H1 (cell line): ENCODE measurements at regions not wholly inside any gene's neighbourhood (a gene's known extent, or its start where the extent isn't known, plus 50 kb on each side); places are given as distances from the start of the nearest gene placed in this dataset.
A peak's percentile ranks its signal among the peaks of the same experiment; 100 is the strongest.

Source experiments
- CTCF ChIA-PET: fragments of 300-600 bp; sonication (Branson Sonifier 250); formaldehyde crosslinking; loops from one replicate; lab custom pipeline; 2021; ENCODE audit not compliant: partially characterized antibody; lab: Charles Lee
- POLR2A ChIA-PET: fragments of 300-600 bp; sonication (Branson Sonifier 250); formaldehyde crosslinking; loops from one replicate; lab custom pipeline; 2021; ENCODE audit warnings: inconsistent platforms; ENCODE audit not compliant: partially characterized antibody; lab: Charles Lee
- DNase-seq, 2 experiments: peaks; one replicate each; pipeline versions ENCODE4 v3.0.0 to v3.0.0-alpha.2; 2010 to 2022; ENCODE audit warnings: low spot score in 2 of 2, low read depth in 1 of 2, mixed read lengths in 1 of 2
- FAIRE-seq: peaks from 2 replicates; lab custom pipeline; 2011; peaks lifted over from hg19 to GRCh38; lab: Jason Lieb, UNC
- H2AFZ ChIP-seq: 2 replicates; pipeline ENCODE4 v1.8.1; 2012; ENCODE audit warnings: low read length, inconsistent platforms
- H2AK5ac ChIP-seq: 2 replicates; pipeline ENCODE4 v1.6.1; 2013; ENCODE audit warnings: low read depth, low read length
- H2BK120ac ChIP-seq: replicated peaks from 2 replicates; pipeline ENCODE3; 2013; ENCODE audit warnings: low read depth, low read length, inconsistent platforms
- H2BK12ac ChIP-seq: 2 replicates; pipeline ENCODE4 v1.6.1; 2013; ENCODE audit warnings: low read depth, low read length
- H2BK15ac ChIP-seq: 2 replicates; pipeline ENCODE4 v1.6.1; 2013; ENCODE audit warnings: low read length
- H2BK20ac ChIP-seq: 2 replicates; pipeline ENCODE4 v1.6.1; 2013; ENCODE audit warnings: low read length
- H2BK5ac ChIP-seq: 2 replicates; pipeline ENCODE4 v1.6.1; 2013; ENCODE audit warnings: low read depth, low read length
- H3K14ac ChIP-seq: 2 replicates; pipeline ENCODE4 v1.6.1; 2013; ENCODE audit warnings: inconsistent platforms; ENCODE audit not compliant: insufficient read length
- H3K18ac ChIP-seq: 2 replicates; pipeline ENCODE4 v1.6.1; 2013; ENCODE audit warnings: low read length; ENCODE audit errors: extremely low read depth
- H3K23ac ChIP-seq: 2 replicates; pipeline ENCODE4 v1.6.1; 2013; ENCODE audit warnings: inconsistent platforms; ENCODE audit not compliant: insufficient read length
- H3K23me2 ChIP-seq: 2 replicates; pipeline ENCODE4 v1.6.1; 2013; ENCODE audit warnings: low read depth, low read length
- H3K27ac ChIP-seq: 2 replicates; pipeline ENCODE4 v1.6.1; 2011; ENCODE audit warnings: low read depth, low read length, inconsistent platforms
- H3K27me3 ChIP-seq, 4 experiments: replicated peaks in 1 of 4; 1 replicate in 1 of 4; 2 replicates in 3 of 4; pipeline versions ENCODE4 v1.6.1 to v1.8.1; 2011 to 2013; ENCODE audit warnings: low read length in 3 of 4, mild to moderate bottlenecking in 3 of 4, inconsistent platforms in 2 of 4, mixed read lengths in 2 of 4, moderate library complexity in 1 of 4; ENCODE audit not compliant: control insufficient read depth in 3 of 4, insufficient read depth in 3 of 4; ENCODE audit errors: extremely low read depth in 1 of 4
- H3K36me3 ChIP-seq, 4 experiments: 2 replicates each; pipeline versions ENCODE4 v1.6.1 to v1.8.1; 2011 to 2013; ENCODE audit warnings: mild to moderate bottlenecking in 4 of 4, low read length in 3 of 4, moderate library complexity in 2 of 4, control low read depth in 1 of 4, inconsistent platforms in 1 of 4; ENCODE audit not compliant: insufficient read depth in 4 of 4, control insufficient read depth in 2 of 4
- H3K4ac ChIP-seq: replicated peaks from 2 replicates; pipeline ENCODE3; 2013; ENCODE audit warnings: low read length, low read depth, mixed read lengths, inconsistent platforms; ENCODE audit not compliant: insufficient read length
- H3K4me1 ChIP-seq, 4 experiments: replicated peaks in 1 of 4; 1 replicate in 1 of 4; 2 replicates in 3 of 4; pipeline versions ENCODE4 v1.6.1 to v1.8.1; 2011 to 2013; ENCODE audit warnings: low read length in 3 of 4, inconsistent platforms in 2 of 4, mixed read lengths in 1 of 4; ENCODE audit not compliant: insufficient read depth in 4 of 4, control insufficient read depth in 3 of 4
- H3K4me2 ChIP-seq, 2 experiments: 2 replicates each; pipeline versions ENCODE4 v1.6.1 to v1.8.1; 2011 to 2013; ENCODE audit warnings: low read depth in 2 of 2, low read length in 2 of 2, control low read depth in 1 of 2, inconsistent platforms in 1 of 2, mild to moderate bottlenecking in 1 of 2; ENCODE audit not compliant: insufficient read depth in 1 of 2
- H3K4me3 ChIP-seq, 4 experiments: fragments of 200-600, 300-600 bp in 1 of 4; sonication (generic), shearing (Covaris generic), sonication (Bioruptor Twin) in 1 of 4; 2 replicates each; pipeline versions ENCODE4 v1.5.1 to v1.8.1; 2011 to 2016; ENCODE audit warnings: low read length in 4 of 4, low read depth in 3 of 4, control low read depth in 2 of 4, inconsistent platforms in 2 of 4, mild to moderate bottlenecking in 2 of 4, mixed read lengths in 1 of 4, moderate library complexity in 1 of 4; ENCODE audit not compliant: insufficient read depth in 2 of 4; ENCODE audit errors: extremely low read depth in 1 of 4
- H3K56ac ChIP-seq: replicated peaks from 2 replicates; pipeline ENCODE3; 2013; ENCODE audit warnings: low read depth, mild to moderate bottlenecking, mixed read lengths, low read length, inconsistent platforms; ENCODE audit not compliant: insufficient read length
- H3K79me1 ChIP-seq: 2 replicates; pipeline ENCODE4 v1.6.1; 2013; ENCODE audit warnings: low read depth, low read length, control low read depth
- H3K79me2 ChIP-seq, 2 experiments: 2 replicates each; pipeline versions ENCODE4 v1.6.1 to v1.8.1; 2012 to 2013; ENCODE audit warnings: low read length in 2 of 2, mild to moderate bottlenecking in 2 of 2, inconsistent platforms in 1 of 2; ENCODE audit not compliant: insufficient read depth in 2 of 2, control insufficient read depth in 1 of 2
- H3K9ac ChIP-seq, 4 experiments: replicated peaks in 1 of 4; 1 replicate in 1 of 4; 2 replicates in 3 of 4; pipeline versions ENCODE4 v1.6.1 to v1.8.1; 2011 to 2013; ENCODE audit warnings: low read depth in 3 of 4, low read length in 3 of 4, control low read depth in 2 of 4, mild to moderate bottlenecking in 2 of 4, moderate library complexity in 2 of 4, inconsistent platforms in 1 of 4; ENCODE audit errors: extremely low read depth in 1 of 4
- H3K9me3 ChIP-seq, 2 experiments: 2 replicates each; pipeline versions ENCODE4 v1.6.1 to v1.8.1; 2012 to 2013; ENCODE audit warnings: mild to moderate bottlenecking in 2 of 2, moderate library complexity in 2 of 2, control low read depth in 1 of 2, inconsistent platforms in 1 of 2, low read depth in 1 of 2, low read length in 1 of 2, mixed read lengths in 1 of 2; ENCODE audit not compliant: insufficient read depth in 2 of 2
- H4K20me1 ChIP-seq, 2 experiments: replicated peaks in 1 of 2; 2 replicates each; pipeline versions ENCODE3 to v1.8.1; 2011 to 2013; ENCODE audit warnings: inconsistent platforms in 2 of 2, low read length in 2 of 2, mild to moderate bottlenecking in 1 of 2; ENCODE audit not compliant: insufficient read depth in 2 of 2, control insufficient read depth in 1 of 2
- H4K5ac ChIP-seq: 2 replicates; pipeline ENCODE4 v1.6.1; 2013; ENCODE audit warnings: low read length, low read depth, mixed read lengths, inconsistent platforms; ENCODE audit not compliant: insufficient read length
- H4K8ac ChIP-seq: 2 replicates; pipeline ENCODE4 v1.8.0; 2013; ENCODE audit warnings: mild to moderate bottlenecking, moderate library complexity, low read length, inconsistent platforms; ENCODE audit not compliant: insufficient read depth; ENCODE audit errors: extremely low read depth
- H4K91ac ChIP-seq: replicated peaks from 2 replicates; pipeline ENCODE3; 2013; ENCODE audit warnings: low read length, mixed read lengths, inconsistent platforms; ENCODE audit not compliant: insufficient read length
- CHD2 ChIP-seq: IDR thresholded peaks from 2 replicates; pipeline ENCODE4 v1.6.1; 2012; ENCODE audit warnings: low read length, improper control_type of control experiment
- CTCF ChIP-seq, 3 experiments: IDR thresholded peaks; 1 replicate in 2 of 3; 2 replicates in 1 of 3; pipeline versions ENCODE4 v1.5.1 to v1.6.1; 2011; ENCODE audit warnings: low read length in 3 of 3, mild to moderate bottlenecking in 3 of 3, inconsistent platforms in 2 of 3, low read depth in 1 of 3, moderate library complexity in 1 of 3; ENCODE audit not compliant: insufficient read depth in 1 of 3; ENCODE audit errors: control extremely low read depth in 1 of 3
- RAD21 ChIP-seq, 2 experiments: IDR thresholded peaks in 1 of 2; conservative IDR thresholded peaks in 1 of 2; 2 replicates each; pipeline ENCODE4 v1.6.1; 2011; ENCODE audit warnings: low read depth in 2 of 2, low read length in 2 of 2, improper control_type of control experiment in 1 of 2, inconsistent platforms in 1 of 2, mild to moderate bottlenecking in 1 of 2, moderate library complexity in 1 of 2
- WGBS, 2 experiments: shearing (Covaris generic) in 1 of 2; methylation state at CpG; one replicate each; pipeline versions ENCODE4 v1.1.6 to v1.1.7; 2013 to 2015; ENCODE audit warnings: low lambda C conversion rate in 2 of 2, mixed read lengths in 2 of 2, inconsistent platforms in 1 of 2, low coverage in 1 of 2, missing lambda C conversion rate in 1 of 2; ENCODE audit not compliant: insufficient replicate concordance in 2 of 2, insufficient coverage in 1 of 2, insufficient read length in 1 of 2; ENCODE audit errors: extremely low coverage in 1 of 2, missing lambda C conversion rate in 1 of 2; 5-methylcytosine and 5-hydroxymethylcytosine counted together

DNA sequence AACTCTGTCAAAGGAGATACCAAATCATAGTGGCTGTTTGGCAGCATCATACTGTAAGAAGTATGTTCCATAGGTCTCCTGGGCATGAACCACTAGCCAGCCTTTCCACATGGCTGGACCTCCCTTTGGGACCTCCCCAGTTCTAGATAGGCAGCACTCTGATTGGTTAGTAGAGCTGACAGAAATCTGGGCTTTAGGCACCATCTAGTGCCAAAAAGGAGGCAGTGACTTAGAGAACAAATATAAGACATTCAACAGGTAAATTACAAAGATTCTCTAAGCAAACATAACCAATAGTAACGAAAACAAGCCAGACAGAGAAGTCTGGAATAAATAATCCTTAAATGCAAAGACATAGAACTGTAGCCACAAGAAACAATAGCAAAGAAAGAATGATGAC lies 148.0 kb upstream of the PDE3A start:
- DNase-seq (no peak), FAIRE-seq (no peak)
- 0 out of 2 replicates have a peak overlapping the region, but pooled peaks have one; percentile 37 for H2BK15ac ChIP-seq
- H3K9ac ChIP-seq = no peak overlapping the region
- no peaks in the 10 kb centered on the region for H3K79me1 ChIP-seq
- 0 out of 2 replicates have a peak overlapping the region, but pooled peaks have one; percentile 5 for H2AK5ac ChIP-seq
- no peak overlapping the region for H3K18ac ChIP-seq
- no peak overlapping the region for H3K23ac ChIP-seq
- no peaks in the 10 kb centered on the region for H3K23me2 ChIP-seq
- H3K79me2 ChIP-seq = no peaks in the 10 kb centered on the region
- no peaks in the 10 kb centered on the region for H3K36me3 ChIP-seq
- no peak overlapping the region for H3K27ac ChIP-seq
- no peak overlapping the region for H3K4me3 ChIP-seq
- H4K20me1 ChIP-seq = no peaks in the 10 kb centered on the region
- WGBS, 2 experiments = 87% methylated on average over 1 of the region's 1 CpG; no CpG with 5 or more reads in 1 of the 2 experiments
- peaks cover 0 to 1% (median 0%) of the 10 kb centered on the region in 4 experiments; a peak in 1 of 7 replicates for H3K27me3 ChIP-seq
- H2AFZ ChIP-seq = no peak overlapping the region
- no peak overlapping the region for H4K5ac ChIP-seq
- H2BK120ac ChIP-seq = no peak overlapping the region
- H2BK20ac ChIP-seq = 0 out of 2 replicates have a peak overlapping the region, but pooled peaks have one; percentile 56
- no peak overlapping the region for H2BK12ac ChIP-seq
- H3K9me3 ChIP-seq = no peaks in the 10 kb centered on the region
- H4K91ac ChIP-seq = no peak overlapping the region
- TF ChIP-seq CHD2 (no peak), CTCF (IDR thresholded peaks at IDR 0.05; ENCODE audit: control extremely low read depth in 1 of 3, insufficient read depth in 1 of 3, low read depth in 1 of 3, low read length in 3 of 3) (peak in 2 of 3 experiments; percentile 53 to 54; a peak in 3 of 4 replicates), RAD21 (IDR thresholded peaks at IDR 0.05 in 1 of 2, conservative IDR thresholded peaks at IDR 0.05 in 1 of 2; ENCODE audit: low read depth in 2 of 2, low read length in 2 of 2) (peak; percentile 84 to 89)
- TF ChIP-seq, all 59 proteins: peak for 2
- CTCF ChIA-PET = interaction anchor here (0.7 to 2.1 kb wide), 20 partner anchors 9 to 482 kb away, joined by 3 to 15 read pairs (median 4); no protein-coding TSS in a partner anchor
- Histone ChIP-seq H3K4me2 (no peak overlapping the region), H2BK5ac (no peak overlapping the region), H4K8ac (no peak overlapping the region), H3K4me1 (no peaks in the 10 kb centered on the region), H3K56ac (no peak overlapping the region), H3K14ac (no peak overlapping the region), H3K4ac (no peak overlapping the region)
- POLR2A ChIA-PET = no interaction called here
